H9 (cell line): ENCODE measurements at regions not wholly inside any gene's neighbourhood (a gene's known extent, or its start where the extent isn't known, plus 50 kb on each side); places are given as distances from the start of the nearest gene placed in this dataset.

ENCODE experiments used
- DNase-seq: peaks from one replicate; pipeline ENCODE4 v3.0.0-alpha.2; 2017
- H2AFZ ChIP-seq: one replicate; pipeline ENCODE4 v1.6.1; 2013; ENCODE audit warnings: mild to moderate bottlenecking, low read length, control low read depth, moderate library complexity
- H2AK5ac ChIP-seq: 2 replicates; pipeline ENCODE4 v1.6.1; 2013; ENCODE audit warnings: low read length, control low read depth, mixed read lengths; ENCODE audit not compliant: insufficient read length
- H2BK120ac ChIP-seq: one replicate; pipeline ENCODE4 v1.6.1; 2013; ENCODE audit warnings: low read depth, mild to moderate bottlenecking, low read length, control low read depth, inconsistent platforms; ENCODE audit not compliant: poor library complexity, severe bottlenecking
- H2BK12ac ChIP-seq: 2 replicates; pipeline ENCODE4 v1.6.1; 2013; ENCODE audit warnings: low read length, control low read depth, mixed read lengths, low read depth; ENCODE audit not compliant: insufficient read length
- H2BK15ac ChIP-seq: 2 replicates; pipeline ENCODE4 v1.6.1; 2013; ENCODE audit warnings: low read depth, low read length, control low read depth
- H2BK20ac ChIP-seq: one replicate; pipeline ENCODE4 v1.6.1; 2013; ENCODE audit warnings: low read depth, mild to moderate bottlenecking, low read length, control low read depth, inconsistent platforms; ENCODE audit not compliant: poor library complexity, severe bottlenecking
- H2BK5ac ChIP-seq: 2 replicates; pipeline ENCODE4 v1.6.1; 2013; ENCODE audit warnings: low read length, control low read depth, mixed read lengths; ENCODE audit not compliant: insufficient read length
- H3K14ac ChIP-seq: 2 replicates; pipeline ENCODE4 v1.6.1; 2013; ENCODE audit warnings: low read length, control low read depth; ENCODE audit not compliant: insufficient read depth
- H3K18ac ChIP-seq: 2 replicates; pipeline ENCODE4 v1.6.1; 2013; ENCODE audit warnings: low read depth, mild to moderate bottlenecking, mixed read lengths, low read length, control low read depth; ENCODE audit not compliant: insufficient read length
- H3K23ac ChIP-seq: 2 replicates; pipeline ENCODE4 v1.6.1; 2013; ENCODE audit warnings: low read length, control low read depth, mixed read lengths, low read depth; ENCODE audit not compliant: insufficient read length
- H3K23me2 ChIP-seq: 2 replicates; pipeline ENCODE4 v1.6.1; 2013; ENCODE audit warnings: low read depth, mild to moderate bottlenecking, mixed read lengths, low read length, control low read depth; ENCODE audit not compliant: insufficient read length, poor library complexity, severe bottlenecking
- H3K27ac ChIP-seq: 2 replicates; pipeline ENCODE4 v1.5.1; 2013; ENCODE audit warnings: low read length, control low read depth, mixed read lengths, low read depth; ENCODE audit not compliant: insufficient read length
- H3K27me3 ChIP-seq: 2 replicates; pipeline ENCODE4 v1.6.1; 2013; ENCODE audit warnings: low read length, control low read depth, inconsistent platforms; ENCODE audit not compliant: insufficient read depth
- H3K4ac ChIP-seq: 2 replicates; pipeline ENCODE4 v1.6.1; 2013; ENCODE audit warnings: low read depth, mild to moderate bottlenecking, control low read depth, inconsistent platforms, low read length, moderate library complexity
- H3K4me1 ChIP-seq: 2 replicates; pipeline ENCODE4 v1.6.1; 2013; ENCODE audit warnings: low read length, control low read depth, inconsistent platforms; ENCODE audit not compliant: insufficient read depth
- H3K4me2 ChIP-seq: 2 replicates; pipeline ENCODE4 v1.6.1; 2013; ENCODE audit warnings: low read length, control low read depth, mixed read lengths; ENCODE audit not compliant: insufficient read length, insufficient read depth
- H3K56ac ChIP-seq: 2 replicates; pipeline ENCODE4 v1.6.1; 2013; ENCODE audit warnings: low read depth, mild to moderate bottlenecking, mixed read lengths, low read length, control low read depth; ENCODE audit not compliant: insufficient read length
- H3K79me1 ChIP-seq: 2 replicates; pipeline ENCODE4 v1.6.1; 2013; ENCODE audit warnings: low read depth, mild to moderate bottlenecking, moderate library complexity, low read length, control low read depth, inconsistent platforms; ENCODE audit not compliant: insufficient read depth, poor library complexity, severe bottlenecking
- H3K79me2 ChIP-seq: 2 replicates; pipeline ENCODE4 v1.6.1; 2013; ENCODE audit warnings: low read length, control low read depth, inconsistent platforms; ENCODE audit not compliant: insufficient read depth
- H3K9ac ChIP-seq: 2 replicates; pipeline ENCODE4 v1.6.1; 2013; ENCODE audit warnings: low read length, control low read depth, mixed read lengths; ENCODE audit not compliant: insufficient read length; ENCODE audit errors: extremely low read depth
- H3K9me3 ChIP-seq: one replicate; pipeline ENCODE4 v1.6.1; 2013; ENCODE audit warnings: low read depth, low read length, inconsistent platforms; ENCODE audit not compliant: control insufficient read depth
- H3T11ph ChIP-seq: one replicate; pipeline ENCODE4 v1.6.1; 2013; ENCODE audit warnings: mild to moderate bottlenecking, low read length, control low read depth, inconsistent platforms
- H4K20me1 ChIP-seq: one replicate; pipeline ENCODE4 v1.6.1; 2013; ENCODE audit not compliant: control insufficient read depth, insufficient read length, insufficient read depth
- H4K5ac ChIP-seq: 2 replicates; pipeline ENCODE4 v1.6.1; 2013; ENCODE audit warnings: low read depth, mild to moderate bottlenecking, mixed read lengths, low read length, control low read depth; ENCODE audit not compliant: insufficient read length
- H4K8ac ChIP-seq: replicated peaks from 2 replicates; pipeline ENCODE4 v1.6.1; 2013; ENCODE audit warnings: low read length, control low read depth, mixed read lengths, low read depth; ENCODE audit not compliant: insufficient read length
- H4K91ac ChIP-seq: 2 replicates; pipeline ENCODE4 v1.6.1; 2013; ENCODE audit warnings: low read depth, mild to moderate bottlenecking, moderate library complexity, mixed read lengths, low read length, control low read depth; ENCODE audit not compliant: insufficient read length
- H3K27ac Mint-ChIP-seq, 3 experiments: 2 replicates in 2 of 3; 3 replicates in 1 of 3; pipeline ENCODE4 v1.8.0; 2020 to 2021; ENCODE audit warnings: mixed read lengths in 3 of 3, mild to moderate bottlenecking in 1 of 3, moderate library complexity in 1 of 3
- H3K27me3 Mint-ChIP-seq: 2 replicates; pipeline ENCODE4 v1.8.0; 2021; ENCODE audit warnings: low read depth, mild to moderate bottlenecking, moderate library complexity, mixed read lengths
- H3K36me3 Mint-ChIP-seq, 3 experiments: 2 replicates in 2 of 3; 3 replicates in 1 of 3; pipeline ENCODE4 v1.8.0; 2020 to 2021; ENCODE audit warnings: low read depth in 3 of 3, mixed read lengths in 3 of 3; ENCODE audit not compliant: insufficient read depth in 1 of 3
- H3K4me1 Mint-ChIP-seq, 2 experiments: 2 replicates each; pipeline ENCODE4 v1.8.0; 2020; ENCODE audit warnings: mixed read lengths in 2 of 2
- H3K4me3 Mint-ChIP-seq, 2 experiments: 2 replicates in 1 of 2; 3 replicates in 1 of 2; pipeline ENCODE4 v1.8.0; 2020 to 2021; ENCODE audit warnings: mild to moderate bottlenecking in 2 of 2, mixed read lengths in 2 of 2, moderate library complexity in 1 of 2
- H3K9me3 Mint-ChIP-seq, 2 experiments: 2 replicates in 1 of 2; 3 replicates in 1 of 2; pipeline ENCODE4 v1.8.0; 2020; ENCODE audit warnings: mild to moderate bottlenecking in 2 of 2, mixed read lengths in 2 of 2, moderate library complexity in 1 of 2
- CTCF ChIP-seq: fragments of 200-600 bp; sonication (generic); conservative IDR thresholded peaks from 3 replicates; pipeline ENCODE4 v1.8.0; 2021; ENCODE audit warnings: antibody characterized with exemption, mild to moderate bottlenecking
- WGBS: extraction: QIAGEN DNeasy Blood & Tissue Kit; methylation state at CpG from one replicate; pipeline ENCODE4 v1.1.7; 2013; ENCODE audit warnings: missing lambda C conversion rate, low lambda C conversion rate, mixed read lengths; ENCODE audit not compliant: insufficient read length; ENCODE audit errors: extremely low coverage; 5-methylcytosine and 5-hydroxymethylcytosine counted together

GRCh38 chr15:69648775-69649735 is 196.4 kb downstream of the RPLP1 start:
- H3K9me3 Mint-ChIP-seq = no peaks in the 10 kb centered on the region
- Histone ChIP-seq H4K8ac (no peak overlapping the region), H2AK5ac (no peak overlapping the region), H2BK5ac (no peak overlapping the region), H3K27me3 (no peaks in the 10 kb centered on the region), H2BK120ac (no peak overlapping the region), H2AFZ (no peak overlapping the region), H3K56ac (no peak overlapping the region), H2BK15ac (no peak overlapping the region), H3K79me1 (no peaks in the 10 kb centered on the region), H2BK12ac (no peak overlapping the region), H3K4me2 (no peak overlapping the region), H3T11ph (no peak overlapping the region), H3K79me2 (no peaks in the 10 kb centered on the region), H2BK20ac (no peak overlapping the region), H4K91ac (no peak overlapping the region), H3K14ac (no peak overlapping the region), H3K27ac (no peak overlapping the region), H4K5ac (no peak overlapping the region), H4K20me1 (no peaks in the 10 kb centered on the region), H3K23ac (no peak overlapping the region), H3K9me3 (no peaks in the 10 kb centered on the region), H3K9ac (no peak overlapping the region), H3K18ac (no peak overlapping the region), H3K4me1 (peaks cover 23% of the 10 kb centered on the region; the same call in 1 of the 2 replicates), H3K4ac (no peak overlapping the region), H3K23me2 (no peaks in the 10 kb centered on the region)
- peaks cover 9% of the 10 kb centered on the region for H3K27me3 Mint-ChIP-seq
- no peak overlapping the region for H3K4me3 Mint-ChIP-seq
- H3K4me1 Mint-ChIP-seq = peaks cover 36 to 39% of the 10 kb centered on the region in 2 experiments
- no peaks in the 10 kb centered on the region for H3K36me3 Mint-ChIP-seq
- DNase-seq = peak; percentile 85
- peak overlapping the region in 2 of 3 experiments; percentile 1 to 85; a peak in 2 of 7 replicates for H3K27ac Mint-ChIP-seq
- WGBS = no CpG with 5 or more reads among the region's 13 CpGs
- no peak for TF ChIP-seq CTCF
